OCI-LY3 (cell line): ENCODE measurements at regions not wholly inside any gene's neighbourhood (a gene's known extent, or its start where the extent isn't known, plus 50 kb on each side); places are given as distances from the start of the nearest gene placed in this dataset.
A peak's percentile ranks its signal among the peaks of the same experiment; 100 is the strongest.

Source experiments
- H2AFZ ChIP-seq: fragments of 200-600, 300-600 bp; shearing (Covaris generic); 2 replicates; pipeline ENCODE4 v1.6.0; 2014; ENCODE audit warnings: antibody characterized with exemption, low read depth, low read length
- H3K27ac ChIP-seq: fragments of 200-600, 300-600 bp; sonication (generic); 2 replicates; pipeline ENCODE4 v1.5.1; 2014; ENCODE audit warnings: mild to moderate bottlenecking, low read length, moderate library complexity, mixed read lengths
- H3K27me3 ChIP-seq: fragments of 200-600, 300-600 bp; sonication (generic); 2 replicates; pipeline ENCODE4 v1.6.1; 2014; ENCODE audit warnings: low read depth, low read length, mixed read lengths
- H3K36me3 ChIP-seq: fragments of 200-600, 300-600 bp; sonication (generic); replicated peaks from 2 replicates; pipeline ENCODE3; 2014; ENCODE audit warnings: low read depth, low read length, mixed read lengths
- H3K4me1 ChIP-seq: fragments of 300-600, 200-600 bp; sonication (generic); 2 replicates; pipeline ENCODE4 v1.6.1; 2014; ENCODE audit warnings: low read length, mixed read lengths
- H3K4me2 ChIP-seq: fragments of 200-600, 300-600 bp; sonication (generic); 2 replicates; pipeline ENCODE4 v1.6.1; 2014; ENCODE audit warnings: low read length, mixed read lengths
- H3K4me3 ChIP-seq: fragments of 300-600, 200-600 bp; sonication (generic); 2 replicates; pipeline ENCODE4 v1.5.1; 2014; ENCODE audit warnings: antibody characterized with exemption, mild to moderate bottlenecking, low read length, moderate library complexity
- H3K79me2 ChIP-seq: fragments of 300-600, 200-600 bp; shearing (Covaris generic); 2 replicates; pipeline ENCODE4 v1.6.1; 2014; ENCODE audit warnings: mild to moderate bottlenecking, low read length, mixed read lengths
- H3K9ac ChIP-seq: fragments of 300-600, 200-600 bp; shearing (Covaris generic); 2 replicates; pipeline ENCODE4 v1.6.0; 2014; ENCODE audit warnings: mild to moderate bottlenecking, low read length, moderate library complexity
- H3K9me3 ChIP-seq: fragments of 200-600, 300-600 bp; shearing (Covaris generic); 2 replicates; pipeline ENCODE4 v1.6.1; 2014; ENCODE audit warnings: low read length, mixed read lengths; ENCODE audit not compliant: insufficient read depth
- H4K20me1 ChIP-seq: fragments of 200-600, 300-600 bp; sonication (generic); 2 replicates; pipeline ENCODE4 v1.6.1; 2016; ENCODE audit warnings: low read length, mixed read lengths; ENCODE audit not compliant: insufficient read depth
- CTCF ChIP-seq: fragments of 200-600, 300-600 bp; sonication (generic); IDR thresholded peaks from 2 replicates; pipeline ENCODE4 v1.5.1; 2014; ENCODE audit warnings: antibody characterized with exemption, low read length, low read depth
- EZH2phosphoT487 ChIP-seq: fragments of 200-600 bp; shearing (Covaris generic); IDR thresholded peaks from 2 replicates; pipeline ENCODE4 v1.6.1; 2018; ENCODE audit warnings: antibody characterized with exemption, mixed run types, low read depth

DNA sequence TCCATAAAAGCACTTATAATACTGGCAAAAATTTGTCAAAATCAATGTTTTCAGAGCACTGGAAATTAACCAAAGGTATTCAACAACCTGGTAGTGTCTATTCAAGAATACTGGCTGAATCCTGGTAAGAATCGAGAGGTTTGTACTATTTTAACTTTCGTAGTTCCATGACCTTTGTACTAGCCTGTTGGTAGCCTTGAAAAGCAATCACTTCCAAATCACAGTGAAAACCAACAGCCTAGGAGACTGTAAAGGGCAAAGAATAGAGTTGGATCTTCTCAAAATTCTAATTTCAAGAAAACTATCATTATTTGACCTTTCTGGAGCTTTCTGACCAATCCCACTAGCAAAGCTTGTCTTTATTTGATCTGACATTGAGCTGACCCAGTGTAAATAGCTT, 64.8 kb upstream of the CCDC178 start:
- Histone ChIP-seq H3K4me2 (no peak overlapping the region), H3K27ac (no peak overlapping the region), H3K9ac (no peak overlapping the region), H3K79me2 (no peaks in the 10 kb centered on the region), H2AFZ (no peak overlapping the region; the same call in 1 of the 2 replicates), H3K4me3 (no peak overlapping the region), H3K27me3 (no peaks in the 10 kb centered on the region), H3K4me1 (peaks cover 10% of the 10 kb centered on the region), H4K20me1 (no peaks in the 10 kb centered on the region), H3K9me3 (no peaks in the 10 kb centered on the region), H3K36me3 (no peaks in the 10 kb centered on the region)
- TF ChIP-seq CTCF (no peak), EZH2phosphoT487 (no peak)

DNA sequence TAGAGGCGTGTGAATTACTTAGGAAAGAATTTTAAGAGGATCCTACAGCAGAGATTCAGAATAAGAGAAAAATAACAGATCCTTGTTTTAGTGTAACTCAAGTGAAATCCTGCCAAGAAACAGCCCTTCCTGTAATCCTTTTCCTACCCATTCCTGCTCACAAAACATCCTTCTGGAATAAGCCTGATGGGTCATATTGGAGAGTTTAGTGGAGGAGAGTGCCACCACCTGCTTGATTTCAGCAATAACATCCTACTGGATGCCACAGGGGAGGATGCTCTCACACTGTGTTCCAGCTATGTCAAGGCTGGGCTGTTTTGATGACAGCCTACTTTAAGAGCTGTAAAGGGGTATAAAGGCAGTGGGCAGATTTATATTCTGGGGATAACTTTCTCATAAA, 54.8 kb upstream of the CCDC178 start:
- TF ChIP-seq EZH2phosphoT487 (no peak), CTCF (peak; percentile 79)
- no peak overlapping the region for H3K27ac ChIP-seq
- no peaks in the 10 kb centered on the region for H3K79me2 ChIP-seq
- no peaks in the 10 kb centered on the region for H4K20me1 ChIP-seq
- no peak overlapping the region for H3K4me3 ChIP-seq
- peak overlapping the region; percentile 38; the same call in 1 of the 2 replicates for H2AFZ ChIP-seq
- 0 out of 2 replicates have a peak overlapping the region, but pooled peaks have one; percentile 5 for H3K4me2 ChIP-seq
- peaks cover 8% of the 10 kb centered on the region for H3K4me1 ChIP-seq
- no peaks in the 10 kb centered on the region for H3K9me3 ChIP-seq
- H3K27me3 ChIP-seq, result no peaks in the 10 kb centered on the region
- H3K9ac ChIP-seq, result no peak overlapping the region
- H3K36me3 ChIP-seq, result no peaks in the 10 kb centered on the region
